ENCODE measurements at regions not wholly inside any gene's neighbourhood (a gene's known extent, or its start where the extent isn't known, plus 50 kb on each side); places are given as distances from the start of the nearest gene placed in this dataset.
A peak's percentile ranks its signal among the peaks of the same experiment; 100 is the strongest.

DNA sequence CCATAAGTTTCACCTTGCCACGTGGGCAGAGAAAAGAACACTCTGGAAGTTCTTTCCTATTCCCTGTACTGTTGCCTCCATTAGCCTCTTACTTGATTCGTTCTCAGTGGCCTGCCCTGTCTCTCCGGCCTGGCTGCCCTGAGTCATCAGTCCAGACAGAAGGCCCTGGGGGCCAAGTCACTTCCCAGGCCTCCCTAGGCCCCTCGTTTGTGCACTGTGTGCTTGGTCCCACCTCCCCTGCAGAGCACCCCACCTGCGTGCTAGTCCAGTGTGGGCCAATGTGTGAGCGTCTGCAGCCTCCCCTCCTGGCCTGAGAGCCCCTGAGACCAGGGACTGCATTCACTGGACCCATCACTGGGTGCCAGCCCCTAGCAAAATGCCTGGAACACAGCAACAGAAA, 191.2 kb upstream of the RREB1 start:
- peak overlapping the region; percentile 83 for H3K27ac Mint-ChIP-seq (ENCODE audit: low read depth, unreplicated experiment)
- H3K4me3 Mint-ChIP-seq (ENCODE audit: unreplicated experiment) = peak overlapping the region; percentile 65
- ChIA-PET CTCF (no interaction called here), POLR2A (interaction anchor here (0.5 to 4.2 kb wide), 16 partner anchors 11 to 319 kb away, joined by 3 to 28 read pairs (median 7); partner anchors contain the start of gene RREB1)
- intact Hi-C loops (cut with micrococcal nuclease) = loop anchor here (5.0 to 10.0 kb wide), 3 partner anchors 192 to 326 kb away; no protein-coding TSS in a partner anchor
- no peaks in the 10 kb centered on the region for H3K9me3 Mint-ChIP-seq (ENCODE audit: unreplicated experiment)
- no peaks in the 10 kb centered on the region for H3K27me3 Mint-ChIP-seq (ENCODE audit: insufficient read depth, unreplicated experiment)
- DNase-seq (ENCODE audit: unreplicated experiment) = peak; percentile 37
- peaks cover 27% of the 10 kb centered on the region for H3K4me1 Mint-ChIP-seq (ENCODE audit: insufficient read depth, unreplicated experiment)
- TF ChIP-seq, protein P1, sequence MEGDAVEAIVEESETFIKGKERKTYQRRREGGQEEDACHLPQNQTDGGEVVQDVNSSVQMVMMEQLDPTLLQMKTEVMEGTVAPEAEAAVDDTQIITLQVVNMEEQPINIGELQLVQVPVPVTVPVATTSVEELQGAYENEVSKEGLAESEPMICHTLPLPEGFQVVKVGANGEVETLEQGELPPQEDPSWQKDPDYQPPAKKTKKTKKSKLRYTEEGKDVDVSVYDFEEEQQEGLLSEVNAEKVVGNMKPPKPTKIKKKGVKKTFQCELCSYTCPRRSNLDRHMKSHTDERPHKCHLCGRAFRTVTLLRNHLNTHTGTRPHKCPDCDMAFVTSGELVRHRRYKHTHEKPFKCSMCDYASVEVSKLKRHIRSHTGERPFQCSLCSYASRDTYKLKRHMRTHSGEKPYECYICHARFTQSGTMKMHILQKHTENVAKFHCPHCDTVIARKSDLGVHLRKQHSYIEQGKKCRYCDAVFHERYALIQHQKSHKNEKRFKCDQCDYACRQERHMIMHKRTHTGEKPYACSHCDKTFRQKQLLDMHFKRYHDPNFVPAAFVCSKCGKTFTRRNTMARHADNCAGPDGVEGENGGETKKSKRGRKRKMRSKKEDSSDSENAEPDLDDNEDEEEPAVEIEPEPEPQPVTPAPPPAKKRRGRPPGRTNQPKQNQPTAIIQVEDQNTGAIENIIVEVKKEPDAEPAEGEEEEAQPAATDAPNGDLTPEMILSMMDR (IDR thresholded peaks at IDR 0.05; ENCODE audit: unreplicated experiment) = no peak
- no TSS peak for BruUV-seq (replicated peaks)
- H3K36me3 Mint-ChIP-seq (ENCODE audit: insufficient read depth, unreplicated experiment) = no peaks in the 10 kb centered on the region

DNA sequence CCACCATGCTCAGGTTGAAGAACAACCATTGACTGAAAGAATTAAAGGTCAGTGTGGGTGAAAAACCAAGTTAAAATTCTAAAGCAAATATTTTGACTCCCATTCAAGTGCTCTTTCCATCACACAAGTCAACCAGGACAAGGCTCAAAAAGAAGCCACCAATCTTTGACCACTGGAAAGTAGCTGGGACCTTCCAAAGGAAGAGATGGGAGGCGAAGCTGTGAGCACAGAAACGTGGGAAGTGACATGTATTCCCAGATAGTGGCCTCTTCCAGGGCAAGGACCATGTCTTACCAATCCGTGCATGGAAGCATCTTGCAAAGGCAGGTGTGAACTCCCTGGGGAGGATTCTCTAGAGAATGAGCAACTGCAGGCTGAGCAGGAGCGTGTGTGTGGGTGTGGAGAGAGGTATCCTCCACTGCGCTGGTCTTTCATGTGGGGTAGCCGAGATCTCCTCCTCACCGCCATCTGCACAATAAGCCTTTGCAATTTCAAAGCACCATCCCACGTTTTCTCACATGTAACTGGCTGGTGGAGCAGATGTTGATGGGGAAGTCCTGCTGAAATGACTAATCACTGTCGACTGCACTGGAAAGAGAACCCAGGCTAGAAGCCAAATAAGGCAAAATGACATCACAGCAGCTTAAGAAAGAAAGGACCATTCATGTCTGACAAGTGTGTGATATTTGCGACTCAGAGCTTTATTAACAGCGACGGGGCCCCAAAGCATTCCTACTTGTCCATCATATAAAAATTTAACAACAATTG, 189.4 kb upstream of the RREB1 start:
- Mint-ChIP-seq H3K9me3 (ENCODE audit: unreplicated experiment) (no peaks in the 10 kb centered on the region), H3K36me3 (ENCODE audit: insufficient read depth, unreplicated experiment) (no peaks in the 10 kb centered on the region), H3K27ac (ENCODE audit: low read depth, unreplicated experiment) (no peak overlapping the region), H3K27me3 (ENCODE audit: insufficient read depth, unreplicated experiment) (no peaks in the 10 kb centered on the region), H3K4me3 (ENCODE audit: unreplicated experiment) (no peak overlapping the region), H3K4me1 (ENCODE audit: insufficient read depth, unreplicated experiment) (peaks cover 27% of the 10 kb centered on the region)
- intact Hi-C loops (cut with micrococcal nuclease) = loop anchor here (5.0 to 10.0 kb wide), 3 partner anchors 194 to 324 kb away; no protein-coding TSS in a partner anchor
- BruUV-seq (replicated peaks) = no TSS peak
- POLR2A ChIA-PET = interaction anchor here (1.3 to 4.2 kb wide), 4 partner anchors 12 to 193 kb away, joined by 3 to 22 read pairs (median 6); no protein-coding TSS in a partner anchor
- peak; percentile 73 for DNase-seq (ENCODE audit: unreplicated experiment)
- TF ChIP-seq, protein P1 (IDR thresholded peaks at IDR 0.05; ENCODE audit: unreplicated experiment) = no peak
- CTCF ChIA-PET = no interaction called here

DNA sequence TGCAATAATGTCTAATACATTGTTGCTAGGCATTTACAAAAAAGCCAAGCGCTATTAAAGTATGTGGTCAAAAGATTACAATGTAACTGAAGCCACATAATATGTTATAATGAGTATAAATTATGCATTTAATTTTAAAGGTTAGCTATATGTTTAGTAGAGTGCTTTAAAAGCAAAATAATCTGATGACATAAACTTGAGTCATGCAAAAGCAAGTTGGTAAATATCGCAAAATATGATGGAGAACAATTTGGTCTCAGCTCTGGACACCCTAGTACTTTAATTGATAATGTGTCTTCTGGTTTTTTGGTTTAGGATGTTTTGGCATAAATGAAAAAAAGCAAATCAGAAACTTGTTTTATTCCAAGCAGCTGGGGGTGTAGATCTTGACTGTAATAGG, 188.6 kb upstream of the RREB1 start:
- TF ChIP-seq, protein P1 (IDR thresholded peaks at IDR 0.05; ENCODE audit: unreplicated experiment) = no peak
- Mint-ChIP-seq H3K9me3 (ENCODE audit: unreplicated experiment) (no peaks in the 10 kb centered on the region), H3K4me1 (ENCODE audit: insufficient read depth, unreplicated experiment) (peaks cover 27% of the 10 kb centered on the region), H3K4me3 (ENCODE audit: unreplicated experiment) (no peak overlapping the region), H3K27ac (ENCODE audit: low read depth, unreplicated experiment) (no peak overlapping the region), H3K27me3 (ENCODE audit: insufficient read depth, unreplicated experiment) (no peaks in the 10 kb centered on the region), H3K36me3 (ENCODE audit: insufficient read depth, unreplicated experiment) (no peaks in the 10 kb centered on the region)
- POLR2A ChIA-PET = interaction anchor here (0.8 to 1.7 kb wide), 2 partner anchors 63 to 170 kb away, joined by 3 to 6 read pairs; no protein-coding TSS in a partner anchor
- intact Hi-C loops (cut with micrococcal nuclease) = loop anchor here (5.0 to 10.0 kb wide), 3 partner anchors 194 to 323 kb away; no protein-coding TSS in a partner anchor
- CTCF ChIA-PET = no interaction called here
- no TSS peak for BruUV-seq (replicated peaks)
- no peak for DNase-seq (ENCODE audit: unreplicated experiment)

DNA sequence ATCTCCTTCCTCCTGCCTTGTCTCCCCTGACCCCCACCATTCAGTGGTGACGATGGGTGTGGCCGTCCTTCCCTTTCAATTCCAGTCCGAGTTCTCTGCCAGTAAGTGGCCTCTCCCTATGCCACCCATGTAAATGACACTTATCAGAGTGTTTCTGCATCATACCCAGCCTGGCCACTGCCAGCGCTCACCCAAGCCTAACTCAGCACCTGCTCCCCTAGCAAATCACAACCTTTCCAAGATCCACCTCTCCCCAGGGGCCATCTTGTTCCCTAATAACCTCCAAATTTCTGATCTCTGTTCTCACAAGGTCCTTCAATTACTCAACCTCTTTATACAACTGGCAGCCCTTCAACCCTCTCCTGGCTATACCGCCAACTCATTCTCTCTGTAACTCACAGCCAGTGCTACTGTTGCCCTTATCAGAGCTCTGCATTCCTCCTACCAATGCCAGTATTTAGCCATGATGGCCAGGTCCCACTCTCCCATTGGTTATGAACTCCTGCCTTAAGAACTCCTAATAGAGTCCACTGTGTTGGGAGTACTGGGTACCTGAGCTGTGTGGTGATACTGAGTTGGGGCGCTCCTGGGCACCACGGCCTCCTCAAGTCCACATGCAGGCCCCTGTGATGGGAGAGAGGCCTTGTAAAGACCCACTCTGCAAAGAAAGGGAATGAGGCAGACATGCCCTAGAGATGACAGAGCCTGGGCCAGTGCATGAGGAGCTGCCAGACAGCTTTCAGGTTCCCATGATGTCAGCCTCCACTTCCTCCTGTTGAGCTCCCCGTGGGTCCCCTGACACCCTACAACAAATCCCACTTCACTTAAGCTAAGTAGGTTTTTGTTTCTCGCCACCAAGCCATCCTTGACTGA, 187.4 kb upstream of the RREB1 start:
- H3K4me3 Mint-ChIP-seq (ENCODE audit: unreplicated experiment) = no peak overlapping the region
- ChIA-PET CTCF (interaction anchor here (0.5 to 0.7 kb wide), 2 partner anchors 31 to 72 kb away, joined by 3 read pairs; no protein-coding TSS in a partner anchor), POLR2A (no interaction called here)
- H3K27ac Mint-ChIP-seq (ENCODE audit: low read depth, unreplicated experiment) = peak overlapping the region; percentile 41
- TF ChIP-seq, protein P1 (IDR thresholded peaks at IDR 0.05; ENCODE audit: unreplicated experiment) = no peak
- no peaks in the 10 kb centered on the region for H3K36me3 Mint-ChIP-seq (ENCODE audit: insufficient read depth, unreplicated experiment)
- no peaks in the 10 kb centered on the region for H3K27me3 Mint-ChIP-seq (ENCODE audit: insufficient read depth, unreplicated experiment)
- intact Hi-C loops (cut with micrococcal nuclease) = no loop called here
- H3K9me3 Mint-ChIP-seq (ENCODE audit: unreplicated experiment) = no peaks in the 10 kb centered on the region
- DNase-seq (ENCODE audit: unreplicated experiment) = no peak
- no TSS peak for BruUV-seq (replicated peaks)
- H3K4me1 Mint-ChIP-seq (ENCODE audit: insufficient read depth, unreplicated experiment) = peaks cover 27% of the 10 kb centered on the region

Data from MCF 10A (cell line).